Thyroid gland (tissue), 4 donors: ENCODE measurements at regions not wholly inside any gene's neighbourhood (a gene's known extent, or its start where the extent isn't known, plus 50 kb on each side); places are given as distances from the start of the nearest gene placed in this dataset.

ENCODE experiments used
- CTCF ChIP-seq, 6 experiments: fragments of 200-600 bp in 3 of 6; fragments of 450-650 bp in 3 of 6; sonication (generic) in 3 of 6; IDR thresholded peaks; one replicate each; pipeline ENCODE4 v1.5.1; 2016 to 2019; ENCODE audit warnings: antibody characterized with exemption in 6 of 6, mild to moderate bottlenecking in 2 of 6, inconsistent platforms in 1 of 6, moderate library complexity in 1 of 6
- POLR2A ChIP-seq, 2 donors: fragments of 450-650 bp; IDR thresholded peaks; one replicate each; pipeline ENCODE4 v1.6.1; 2017; ENCODE audit warnings: antibody characterized with exemption in 2 of 2, mild to moderate bottlenecking in 2 of 2, moderate library complexity in 1 of 2

DNA sequence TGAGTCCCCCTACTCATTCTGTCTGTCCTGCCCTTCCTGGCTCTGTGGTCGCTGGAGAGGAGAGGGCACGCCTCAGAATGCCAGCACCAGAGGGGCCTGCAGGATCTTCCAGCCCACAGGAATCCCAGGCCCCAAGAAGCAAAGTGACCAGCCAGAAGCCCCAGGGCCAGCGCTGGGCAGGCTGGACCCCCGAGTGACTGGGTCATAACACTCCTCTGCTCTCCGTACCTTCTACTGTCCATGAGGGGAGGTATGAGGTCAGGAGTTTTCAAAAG, 102.6 kb upstream of the GPR26 start:
- TF ChIP-seq CTCF (IDR thresholded peaks at IDR 0.05) (no peak), POLR2A (IDR thresholded peaks at IDR 0.05) (no peak)
